ENCODE measurements at regions not wholly inside any gene's neighbourhood (a gene's known extent, or its start where the extent isn't known, plus 50 kb on each side); places are given as distances from the start of the nearest gene placed in this dataset.

DNA sequence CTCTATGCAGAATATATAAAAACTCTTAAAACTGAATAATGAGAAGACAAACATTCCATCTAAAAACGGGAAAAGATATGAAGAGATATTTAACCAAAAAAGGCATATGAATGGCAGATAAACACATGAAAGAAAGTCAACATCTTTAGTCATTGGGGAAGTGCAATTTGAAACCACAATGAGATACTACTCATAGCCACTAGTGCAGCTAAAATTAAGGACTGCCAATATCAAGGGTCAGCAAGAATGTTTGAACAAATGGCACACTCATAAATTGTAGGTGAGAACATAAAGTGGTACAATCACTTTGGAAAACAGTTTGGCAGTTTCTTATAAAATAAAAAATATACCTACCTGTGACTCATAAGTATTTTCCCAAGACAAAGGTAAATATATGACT is 534.9 kb upstream of the DIPK2B start:
- no peaks in the 10 kb centered on the region for H3K27me3 ChIP-seq (ENCODE audit: control insufficient read depth, insufficient read depth, low read length)
- POLR2A ChIA-PET, result no interaction called here
- H3K9me3 ChIP-seq (ENCODE audit: control insufficient read depth, insufficient read depth, low read length), result peaks cover 3% of the 10 kb centered on the region; the same call in 1 of the 2 replicates
- DNase-seq (ENCODE audit: low read depth, low spot score), result no peak
- TF ChIP-seq, protein P1, sequence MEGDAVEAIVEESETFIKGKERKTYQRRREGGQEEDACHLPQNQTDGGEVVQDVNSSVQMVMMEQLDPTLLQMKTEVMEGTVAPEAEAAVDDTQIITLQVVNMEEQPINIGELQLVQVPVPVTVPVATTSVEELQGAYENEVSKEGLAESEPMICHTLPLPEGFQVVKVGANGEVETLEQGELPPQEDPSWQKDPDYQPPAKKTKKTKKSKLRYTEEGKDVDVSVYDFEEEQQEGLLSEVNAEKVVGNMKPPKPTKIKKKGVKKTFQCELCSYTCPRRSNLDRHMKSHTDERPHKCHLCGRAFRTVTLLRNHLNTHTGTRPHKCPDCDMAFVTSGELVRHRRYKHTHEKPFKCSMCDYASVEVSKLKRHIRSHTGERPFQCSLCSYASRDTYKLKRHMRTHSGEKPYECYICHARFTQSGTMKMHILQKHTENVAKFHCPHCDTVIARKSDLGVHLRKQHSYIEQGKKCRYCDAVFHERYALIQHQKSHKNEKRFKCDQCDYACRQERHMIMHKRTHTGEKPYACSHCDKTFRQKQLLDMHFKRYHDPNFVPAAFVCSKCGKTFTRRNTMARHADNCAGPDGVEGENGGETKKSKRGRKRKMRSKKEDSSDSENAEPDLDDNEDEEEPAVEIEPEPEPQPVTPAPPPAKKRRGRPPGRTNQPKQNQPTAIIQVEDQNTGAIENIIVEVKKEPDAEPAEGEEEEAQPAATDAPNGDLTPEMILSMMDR (IDR thresholded peaks at IDR 0.05; ENCODE audit: low read depth, low read length), result no peak
- H3K4me3 ChIP-seq (ENCODE audit: low read depth, low read length), result no peak overlapping the region
- CTCF ChIA-PET, result no interaction called here
- no peak overlapping the region for H3K27ac ChIP-seq (ENCODE audit: low read depth, low read length)

- POLR2A ChIA-PET, result no interaction called here
- DNase-seq (ENCODE audit: low read depth, low spot score), result no peak
- CTCF ChIA-PET, result no interaction called here
- Histone ChIP-seq H3K4me3 (ENCODE audit: low read depth, low read length) (no peak overlapping the region), H3K27ac (ENCODE audit: low read depth, low read length) (no peak overlapping the region), H3K9me3 (ENCODE audit: control insufficient read depth, insufficient read depth, low read length) (peaks cover 3% of the 10 kb centered on the region; the same call in 1 of the 2 replicates), H3K27me3 (ENCODE audit: control insufficient read depth, insufficient read depth, low read length) (no peaks in the 10 kb centered on the region)
- TF ChIP-seq, protein P1 (IDR thresholded peaks at IDR 0.05; ENCODE audit: low read depth, low read length), result no peak
Observed at GRCh38 chrX:45731448-45731847, 530.8 kb upstream of the DIPK2B start.

- H3K27me3 ChIP-seq (ENCODE audit: control insufficient read depth, insufficient read depth, low read length), result no peaks in the 10 kb centered on the region
- no peak overlapping the region for H3K27ac ChIP-seq (ENCODE audit: low read depth, low read length)
- no peaks in the 10 kb centered on the region for H3K9me3 ChIP-seq (ENCODE audit: control insufficient read depth, insufficient read depth, low read length)
- POLR2A ChIA-PET, result no interaction called here
- TF ChIP-seq, protein P1 (IDR thresholded peaks at IDR 0.05; ENCODE audit: low read depth, low read length), result no peak
- H3K4me3 ChIP-seq (ENCODE audit: low read depth, low read length), result no peak overlapping the region
- no peak for DNase-seq (ENCODE audit: low read depth, low spot score)
- CTCF ChIA-PET, result no interaction called here
Observed at GRCh38 chrX:45727761-45728160, 527.1 kb upstream of the DIPK2B start.

DNA sequence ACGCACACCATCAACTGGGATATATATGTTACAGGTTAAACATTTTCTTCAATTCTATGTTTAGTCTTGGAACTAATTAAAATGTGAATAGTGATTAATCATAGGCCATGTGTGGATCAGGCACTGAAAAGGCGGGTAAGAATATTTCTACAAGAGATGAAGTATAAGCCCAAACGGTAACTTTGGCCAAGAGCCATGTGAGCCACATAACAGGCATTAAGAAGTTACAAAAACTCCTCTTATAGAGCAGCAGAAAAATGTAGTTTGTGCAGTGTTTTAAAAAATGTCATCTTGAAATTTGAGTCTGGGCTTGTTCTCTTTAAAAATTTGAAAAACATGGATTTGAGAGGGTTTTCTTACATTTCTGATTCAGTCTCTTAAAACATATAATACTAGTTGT is 521.8 kb upstream of the DIPK2B start:
- no peaks in the 10 kb centered on the region for H3K27me3 ChIP-seq (ENCODE audit: control insufficient read depth, insufficient read depth, low read length)
- DNase-seq (ENCODE audit: low read depth, low spot score), result no peak
- H3K9me3 ChIP-seq (ENCODE audit: control insufficient read depth, insufficient read depth, low read length), result no peaks in the 10 kb centered on the region
- POLR2A ChIA-PET, result no interaction called here
- CTCF ChIA-PET, result no interaction called here
- no peak overlapping the region for H3K27ac ChIP-seq (ENCODE audit: low read depth, low read length)
- TF ChIP-seq, protein P1 (IDR thresholded peaks at IDR 0.05; ENCODE audit: low read depth, low read length), result no peak
- no peak overlapping the region for H3K4me3 ChIP-seq (ENCODE audit: low read depth, low read length)

DNA sequence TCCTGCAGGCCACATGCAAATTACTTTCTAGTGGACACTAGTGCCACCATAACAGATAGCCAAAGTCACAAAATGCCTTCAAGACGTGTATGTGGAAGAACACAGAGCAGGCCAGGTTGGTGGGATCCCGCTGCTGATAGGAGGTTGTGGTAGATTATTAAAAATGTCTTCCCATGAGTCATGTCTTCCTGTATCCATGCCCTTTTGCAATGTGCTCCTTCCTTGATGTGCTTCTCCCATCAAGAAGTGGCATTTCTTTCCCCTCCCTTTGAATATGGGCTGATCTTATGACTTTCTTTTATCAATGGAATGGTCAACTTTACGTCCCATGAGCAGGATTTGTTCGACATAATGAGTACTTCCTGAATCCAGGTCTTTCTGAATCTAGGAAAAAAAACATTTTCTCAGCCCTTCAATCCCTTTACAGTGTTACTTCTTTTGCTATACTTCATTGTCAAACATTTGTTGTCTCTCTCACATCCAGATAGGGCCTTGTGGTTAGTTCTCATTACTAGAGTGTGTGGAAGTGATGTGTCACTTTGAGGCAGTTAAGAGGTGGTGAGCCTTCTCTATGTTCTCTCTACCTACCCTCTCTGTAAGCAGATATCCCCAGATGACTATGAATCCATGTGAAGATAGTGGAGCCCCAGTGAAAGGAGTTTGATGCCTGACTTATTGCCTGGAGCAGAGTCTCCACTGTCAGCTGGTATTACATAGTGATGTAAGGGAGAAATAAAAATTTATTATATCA is 519.2 kb upstream of the DIPK2B start:
- no peaks in the 10 kb centered on the region for H3K9me3 ChIP-seq (ENCODE audit: control insufficient read depth, insufficient read depth, low read length)
- DNase-seq (ENCODE audit: low read depth, low spot score), result no peak
- no peaks in the 10 kb centered on the region for H3K27me3 ChIP-seq (ENCODE audit: control insufficient read depth, insufficient read depth, low read length)
- TF ChIP-seq, protein P1 (IDR thresholded peaks at IDR 0.05; ENCODE audit: low read depth, low read length), result no peak
- H3K4me3 ChIP-seq (ENCODE audit: low read depth, low read length), result no peak overlapping the region
- ChIA-PET CTCF (no interaction called here), POLR2A (no interaction called here)
- no peak overlapping the region for H3K27ac ChIP-seq (ENCODE audit: low read depth, low read length)

All from AG04450 (cell line).